Astrocyte (in vitro differentiated cells and primary cell): ENCODE measurements at regions not wholly inside any gene's neighbourhood (a gene's known extent, or its start where the extent isn't known, plus 50 kb on each side); places are given as distances from the start of the nearest gene placed in this dataset.

ENCODE experiments used
- DNase-seq: peaks from one replicate; pipeline ENCODE4 v3.0.0-alpha.2; 2010; ENCODE audit warnings: low read depth
- FAIRE-seq: peaks from 2 replicates; lab custom pipeline; 2011; peaks lifted over from hg19 to GRCh38; lab: Jason Lieb, UNC
- H2AFZ ChIP-seq: 2 replicates; pipeline ENCODE4 v1.6.0; 2012; ENCODE audit warnings: low read depth, low read length, inconsistent platforms
- H3K27ac ChIP-seq: 2 replicates; pipeline ENCODE4 v1.5.1; 2011; ENCODE audit warnings: low read depth, low read length, inconsistent platforms
- H3K27me3 ChIP-seq: 2 replicates; pipeline ENCODE4 v1.6.0; 2011; ENCODE audit warnings: low read length, inconsistent platforms; ENCODE audit not compliant: insufficient read depth
- H3K36me3 ChIP-seq: 2 replicates; pipeline ENCODE4 v1.5.1; 2011; ENCODE audit warnings: low read length, inconsistent platforms; ENCODE audit not compliant: insufficient read depth
- H3K4me1 ChIP-seq: 2 replicates; pipeline ENCODE4 v1.5.1; 2011; ENCODE audit warnings: low read length, inconsistent platforms; ENCODE audit not compliant: insufficient read depth
- H3K4me2 ChIP-seq: 2 replicates; pipeline ENCODE4 v1.6.0; 2012; ENCODE audit warnings: low read length, inconsistent platforms
- H3K4me3 ChIP-seq: 2 replicates; pipeline ENCODE4 v1.5.1; 2011; ENCODE audit warnings: low read depth, mild to moderate bottlenecking, low read length, inconsistent platforms; ENCODE audit not compliant: insufficient read depth
- H3K79me2 ChIP-seq: 2 replicates; pipeline ENCODE4 v1.6.0; 2012; ENCODE audit warnings: mild to moderate bottlenecking, low read length, inconsistent platforms; ENCODE audit not compliant: insufficient read depth
- H3K9ac ChIP-seq: 2 replicates; pipeline ENCODE4 v1.6.0; 2012; ENCODE audit warnings: mild to moderate bottlenecking, low read length, inconsistent platforms
- H3K9me3 ChIP-seq: 2 replicates; pipeline ENCODE4 v1.5.1; 2012; ENCODE audit warnings: low read depth, mild to moderate bottlenecking, low read length, inconsistent platforms; ENCODE audit not compliant: insufficient read depth
- H4K20me1 ChIP-seq: 2 replicates; pipeline ENCODE4 v1.6.0; 2012; ENCODE audit warnings: low read length, inconsistent platforms; ENCODE audit not compliant: insufficient read depth
- H3K27ac Mint-ChIP-seq: one replicate; pipeline ENCODE4 v1.8.0; 2021; ENCODE audit warnings: mild to moderate bottlenecking, mixed read lengths; ENCODE audit not compliant: unreplicated experiment
- H3K27me3 Mint-ChIP-seq: one replicate; pipeline ENCODE4 v1.8.0; 2021; ENCODE audit warnings: low read depth, mixed read lengths; ENCODE audit not compliant: unreplicated experiment
- H3K36me3 Mint-ChIP-seq: one replicate; pipeline ENCODE4 v1.8.0; 2021; ENCODE audit warnings: low read depth, mixed read lengths; ENCODE audit not compliant: unreplicated experiment
- H3K4me1 Mint-ChIP-seq: one replicate; pipeline ENCODE4 v1.8.0; 2021; ENCODE audit warnings: low read depth, mixed read lengths; ENCODE audit not compliant: unreplicated experiment
- H3K4me3 Mint-ChIP-seq: one replicate; pipeline ENCODE4 v1.8.0; 2021; ENCODE audit warnings: mild to moderate bottlenecking, moderate library complexity, mixed read lengths; ENCODE audit not compliant: unreplicated experiment
- H3K9me3 Mint-ChIP-seq: one replicate; pipeline ENCODE4 v1.8.0; 2021; ENCODE audit warnings: mild to moderate bottlenecking, mixed read lengths; ENCODE audit not compliant: unreplicated experiment
- EZH2 ChIP-seq: IDR thresholded peaks from 2 replicates; pipeline ENCODE4 v1.6.1; 2012; ENCODE audit warnings: mild to moderate bottlenecking, low read length, inconsistent platforms; ENCODE audit not compliant: insufficient read depth
- TF ChIP-seq, protein P1 (sequence below): IDR thresholded peaks from 2 replicates; pipeline ENCODE4 v1.5.1; 2011; ENCODE audit warnings: low read depth, mild to moderate bottlenecking, inconsistent platforms, low read length, moderate library complexity; ENCODE audit not compliant: insufficient read depth

DNA sequence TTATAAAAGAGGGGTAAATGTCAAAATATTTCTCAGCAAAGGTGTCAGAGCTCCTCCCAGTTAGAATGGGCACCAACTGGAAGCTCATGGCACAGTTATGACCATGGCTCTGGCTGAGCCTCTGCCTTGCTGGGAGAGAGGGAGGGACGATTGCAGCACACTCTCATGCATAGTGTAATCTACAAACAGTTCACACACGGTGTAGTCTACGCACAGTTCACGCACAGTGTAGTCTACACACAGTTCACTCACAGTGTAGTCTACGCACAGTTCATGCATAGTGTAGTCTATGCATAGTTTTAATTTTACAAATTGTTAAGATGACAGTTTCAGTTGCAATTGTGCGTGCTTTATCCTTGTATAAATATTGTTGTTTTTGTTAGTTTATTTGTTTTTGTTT is 1474.6 kb upstream of the TMEM132C start:
- TF ChIP-seq, protein P1, sequence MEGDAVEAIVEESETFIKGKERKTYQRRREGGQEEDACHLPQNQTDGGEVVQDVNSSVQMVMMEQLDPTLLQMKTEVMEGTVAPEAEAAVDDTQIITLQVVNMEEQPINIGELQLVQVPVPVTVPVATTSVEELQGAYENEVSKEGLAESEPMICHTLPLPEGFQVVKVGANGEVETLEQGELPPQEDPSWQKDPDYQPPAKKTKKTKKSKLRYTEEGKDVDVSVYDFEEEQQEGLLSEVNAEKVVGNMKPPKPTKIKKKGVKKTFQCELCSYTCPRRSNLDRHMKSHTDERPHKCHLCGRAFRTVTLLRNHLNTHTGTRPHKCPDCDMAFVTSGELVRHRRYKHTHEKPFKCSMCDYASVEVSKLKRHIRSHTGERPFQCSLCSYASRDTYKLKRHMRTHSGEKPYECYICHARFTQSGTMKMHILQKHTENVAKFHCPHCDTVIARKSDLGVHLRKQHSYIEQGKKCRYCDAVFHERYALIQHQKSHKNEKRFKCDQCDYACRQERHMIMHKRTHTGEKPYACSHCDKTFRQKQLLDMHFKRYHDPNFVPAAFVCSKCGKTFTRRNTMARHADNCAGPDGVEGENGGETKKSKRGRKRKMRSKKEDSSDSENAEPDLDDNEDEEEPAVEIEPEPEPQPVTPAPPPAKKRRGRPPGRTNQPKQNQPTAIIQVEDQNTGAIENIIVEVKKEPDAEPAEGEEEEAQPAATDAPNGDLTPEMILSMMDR, result no peak
- TF ChIP-seq EZH2, result no peak
- Mint-ChIP-seq H3K4me1 (no peaks in the 10 kb centered on the region), H3K27me3 (no peaks in the 10 kb centered on the region), H3K4me3 (no peak overlapping the region), H3K9me3 (peaks cover 15% of the 10 kb centered on the region), H3K27ac (no peak overlapping the region), H3K36me3 (no peaks in the 10 kb centered on the region)
- Histone ChIP-seq H3K4me2 (no peak overlapping the region), H3K36me3 (no peaks in the 10 kb centered on the region), H3K27ac (no peak overlapping the region), H3K79me2 (no peaks in the 10 kb centered on the region), H3K4me1 (no peaks in the 10 kb centered on the region), H3K9ac (no peak overlapping the region), H3K27me3 (no peaks in the 10 kb centered on the region), H4K20me1 (no peaks in the 10 kb centered on the region), H3K4me3 (no peak overlapping the region), H3K9me3 (no peaks in the 10 kb centered on the region), H2AFZ (no peak overlapping the region)
- DNase-seq (no peak), FAIRE-seq (no peak)

- no peak overlapping the region for H3K27ac Mint-ChIP-seq
- H3K4me1 Mint-ChIP-seq, result no peaks in the 10 kb centered on the region
- H2AFZ ChIP-seq, result no peak overlapping the region
- no peaks in the 10 kb centered on the region for H3K9me3 Mint-ChIP-seq
- DNase-seq, result no peak
- no peak overlapping the region for H3K4me3 Mint-ChIP-seq
- H3K4me1 ChIP-seq, result no peaks in the 10 kb centered on the region
- no peak for FAIRE-seq
- no peaks in the 10 kb centered on the region for H3K27me3 ChIP-seq
- no peaks in the 10 kb centered on the region for H3K27me3 Mint-ChIP-seq
- H3K36me3 Mint-ChIP-seq, result no peaks in the 10 kb centered on the region
- TF ChIP-seq, protein P1, result no peak
- TF ChIP-seq EZH2, result no peak
- H3K27ac ChIP-seq, result no peak overlapping the region
- no peak overlapping the region for H3K9ac ChIP-seq
- no peak overlapping the region for H3K4me3 ChIP-seq
- no peaks in the 10 kb centered on the region for H3K79me2 ChIP-seq
- H3K9me3 ChIP-seq, result no peaks in the 10 kb centered on the region
- H3K4me2 ChIP-seq, result no peak overlapping the region
- no peaks in the 10 kb centered on the region for H4K20me1 ChIP-seq
- H3K36me3 ChIP-seq, result no peaks in the 10 kb centered on the region
These were observed 1469.4 kb upstream of the TMEM132C start for GRCh38 chr12:126797525-126797924.

GRCh38 chr12:126798449-126798848 is 1468.5 kb upstream of the TMEM132C start:
- no peaks in the 10 kb centered on the region for H4K20me1 ChIP-seq
- no peak for FAIRE-seq
- H3K27ac Mint-ChIP-seq, result no peak overlapping the region

More at GRCh38 chr12:126798449-126798848, 1468.5 kb upstream of the TMEM132C start:
- Histone ChIP-seq H3K4me1 (no peaks in the 10 kb centered on the region), H3K79me2 (no peaks in the 10 kb centered on the region), H3K36me3 (no peaks in the 10 kb centered on the region), H3K27me3 (no peaks in the 10 kb centered on the region), H3K9me3 (no peaks in the 10 kb centered on the region), H3K9ac (no peak overlapping the region), H3K4me2 (no peak overlapping the region), H2AFZ (no peak overlapping the region), H3K27ac (no peak overlapping the region), H3K4me3 (no peak overlapping the region)
- no peaks in the 10 kb centered on the region for H3K9me3 Mint-ChIP-seq
- DNase-seq, result no peak
- H3K4me3 Mint-ChIP-seq, result no peak overlapping the region
- no peaks in the 10 kb centered on the region for H3K27me3 Mint-ChIP-seq
- TF ChIP-seq EZH2, result no peak
- TF ChIP-seq, protein P1, result no peak
- no peaks in the 10 kb centered on the region for H3K4me1 Mint-ChIP-seq
- H3K36me3 Mint-ChIP-seq, result no peaks in the 10 kb centered on the region
